GM12878 (cell line): ENCODE measurements at regions not wholly inside any gene's neighbourhood (a gene's known extent, or its start where the extent isn't known, plus 50 kb on each side); places are given as distances from the start of the nearest gene placed in this dataset.

Source experiments
- ATAC-seq: fragments of 200-7000 bp; cut with Tn5 transposase; 3 replicates; pipeline ENCODE4 v1.9.1; 2020; ENCODE audit warnings: mild to moderate bottlenecking, moderate library complexity
- BruUV-seq: library from RNA; stranded (reverse); fragments of 400-500 nt; replicated peaks from 2 replicates; lab custom pipeline; 2021; lab: Mats Ljungman, UMichigan
- CTCF ChIA-PET: fragments of 300-600 bp; sonication (Branson Sonifier 250); formaldehyde crosslinking; extraction: SDS; loops from one replicate; lab custom pipeline; 2021; ENCODE audit warnings: inconsistent platforms; lab: Yijun Ruan, JAX
- POLR2A ChIA-PET: fragments of 350-600 bp; formaldehyde crosslinking; extraction: SDS; loops from one replicate; lab custom pipeline; 2021; ENCODE audit warnings: inconsistent platforms; lab: Charles Lee
- RAD21 ChIA-PET: fragments of 300-600 bp; sonication (Branson Sonifier 250); formaldehyde crosslinking; loops from one replicate; lab custom pipeline; 2023; ENCODE audit warnings: antibody characterized with exemption; ENCODE audit not compliant: unreplicated experiment; lab: Charles Lee
- SMC1A ChIA-PET: fragments of 300-600 bp; sonication (Branson Sonifier 250); formaldehyde crosslinking; loops from one replicate; lab custom pipeline; 2023; ENCODE audit not compliant: unreplicated experiment, uncharacterized antibody; lab: Charles Lee
- DNase-seq: peaks from one replicate; pipeline ENCODE4 v3.0.0-alpha.2; 2011; ENCODE audit warnings: low read depth, low spot score
- FAIRE-seq: peaks from 3 replicates; lab custom pipeline; 2011; peaks lifted over from hg19 to GRCh38; lab: Jason Lieb, UNC
- H2AFZ ChIP-seq: 2 replicates; pipeline ENCODE4 v1.6.0; 2011; ENCODE audit warnings: low read depth, low read length, control low read depth; ENCODE audit not compliant: control insufficient read depth
- H3K27ac ChIP-seq: 2 replicates; pipeline ENCODE4 v1.5.1; 2011; ENCODE audit warnings: control low read depth; ENCODE audit not compliant: control insufficient read depth, insufficient read depth
- H3K27me3 ChIP-seq, 2 experiments: replicated peaks in 1 of 2; 2 replicates each; pipeline versions ENCODE4 v1.6.0 to v1.6.1; 2011; ENCODE audit warnings: low read length in 1 of 2; ENCODE audit not compliant: control insufficient read depth in 2 of 2, insufficient read depth in 2 of 2
- H3K36me3 ChIP-seq, 2 experiments: 2 replicates each; pipeline ENCODE4 v1.5.1; 2011; ENCODE audit warnings: low read length in 1 of 2; ENCODE audit not compliant: control insufficient read depth in 2 of 2, insufficient read depth in 2 of 2
- H3K4me1 ChIP-seq: 2 replicates; pipeline ENCODE4 v1.6.1; 2011; ENCODE audit warnings: mild to moderate bottlenecking, low read length, moderate library complexity, mixed read lengths; ENCODE audit not compliant: control insufficient read depth, insufficient read depth
- H3K4me2 ChIP-seq: 2 replicates; pipeline ENCODE4 v1.6.0; 2011; ENCODE audit warnings: control low read depth; ENCODE audit not compliant: control insufficient read depth, insufficient read depth
- H3K4me3 ChIP-seq: fragments of 200-600 bp; sonication (generic); 2 replicates; pipeline ENCODE4 v1.5.1; 2016
- H3K79me2 ChIP-seq: 2 replicates; pipeline ENCODE4 v1.6.0; 2011; ENCODE audit warnings: low read length; ENCODE audit not compliant: control insufficient read depth, insufficient read depth
- H3K9ac ChIP-seq: 2 replicates; pipeline ENCODE4 v1.8.0; 2011; ENCODE audit warnings: low read length, control low read depth, mixed read lengths; ENCODE audit not compliant: control insufficient read depth, insufficient read depth
- H3K9me3 ChIP-seq: replicated peaks from 3 replicates; pipeline ENCODE4 v1.5.1; 2011; ENCODE audit warnings: mild to moderate bottlenecking, low read length; ENCODE audit not compliant: control insufficient read depth, insufficient read depth
- H4K20me1 ChIP-seq: 2 replicates; pipeline ENCODE4 v1.6.0; 2011; ENCODE audit not compliant: control insufficient read depth, insufficient read depth
- BCL11A ChIP-seq: IDR thresholded peaks from 2 replicates; pipeline ENCODE4 v1.6.1; 2011; ENCODE audit warnings: low read depth, low read length
- CREB1 ChIP-seq: IDR thresholded peaks from 2 replicates; pipeline ENCODE4 v1.6.1; 2012; ENCODE audit warnings: low read depth, mild to moderate bottlenecking, inconsistent platforms
- CREM ChIP-seq: IDR thresholded peaks from 2 replicates; pipeline ENCODE4 v1.6.1; 2014; ENCODE audit warnings: antibody characterized with exemption, low read depth
- CTCF ChIP-seq, 3 experiments: IDR thresholded peaks in 2 of 3; conservative IDR thresholded peaks in 1 of 3; 2 replicates each; pipeline ENCODE4 v1.5.1; 2011; ENCODE audit warnings: low read depth in 3 of 3, low read length in 3 of 3, mild to moderate bottlenecking in 3 of 3, control low read depth in 2 of 3, moderate library complexity in 2 of 3, inconsistent platforms in 1 of 3, mixed read lengths in 1 of 3; ENCODE audit not compliant: control insufficient read depth in 2 of 3, insufficient read depth in 1 of 3; ENCODE audit errors: extremely low read depth in 1 of 3
- EZH2 ChIP-seq: IDR thresholded peaks from 2 replicates; pipeline ENCODE4 v1.6.1; 2012; ENCODE audit warnings: low read depth, mild to moderate bottlenecking, control low read depth, inconsistent platforms, low read length, borderline replicate concordance; ENCODE audit not compliant: control insufficient read depth
- MAX ChIP-seq: IDR thresholded peaks from 2 replicates; pipeline ENCODE4 v1.6.1; 2012; ENCODE audit warnings: low read depth, low read length, improper control_type of control experiment
- MTA2 ChIP-seq: fragments of 450-650 bp; IDR thresholded peaks from 2 replicates; pipeline ENCODE4 v1.6.1; 2016; ENCODE audit warnings: low read depth, mild to moderate bottlenecking, moderate library complexity
- NKRF ChIP-seq: fragments of 450-650 bp; conservative IDR thresholded peaks from 2 replicates; pipeline ENCODE4 v1.6.1; 2017; ENCODE audit warnings: mild to moderate bottlenecking, moderate library complexity
- NRF1 ChIP-seq: conservative IDR thresholded peaks from 2 replicates; pipeline ENCODE4 v1.6.1; 2011; ENCODE audit warnings: mild to moderate bottlenecking, low read depth, low read length, improper control_type of control experiment
- PBX3 ChIP-seq: IDR thresholded peaks from 2 replicates; pipeline ENCODE4 v1.6.1; 2011; ENCODE audit warnings: mild to moderate bottlenecking, low read depth, low read length, moderate library complexity; ENCODE audit not compliant: insufficient replicate concordance
- RELA ChIP-seq: fragments of 450-650 bp; IDR thresholded peaks from 2 replicates; pipeline ENCODE4 v1.8.0; 2014; ENCODE audit warnings: borderline replicate concordance; ENCODE audit not compliant: partially characterized antibody
- SMAD5 ChIP-seq: IDR thresholded peaks from 2 replicates; pipeline ENCODE4 v1.6.1; 2016; ENCODE audit warnings: antibody characterized with exemption, low read depth
- TARDBP ChIP-seq: IDR thresholded peaks from 2 replicates; pipeline ENCODE4 v1.6.1; 2016; ENCODE audit warnings: borderline replicate concordance
- TCF3 ChIP-seq: IDR thresholded peaks from 2 replicates; pipeline ENCODE4 v1.6.1; 2012; ENCODE audit warnings: low read depth, mild to moderate bottlenecking, low read length, borderline replicate concordance; ENCODE audit not compliant: insufficient read depth
- YBX1 ChIP-seq: fragments of 450-650 bp; IDR thresholded peaks from 2 replicates; pipeline ENCODE4 v1.6.1; 2016; ENCODE audit warnings: antibody characterized with exemption
- YY1 ChIP-seq: IDR thresholded peaks from 2 replicates; pipeline ENCODE4 v1.6.1; 2011; ENCODE audit warnings: low read depth, mild to moderate bottlenecking, low read length
- WGBS: methylation state at CpG from one replicate; pipeline ENCODE4 v1.1.6; 2016; ENCODE audit warnings: low lambda C conversion rate; ENCODE audit not compliant: insufficient replicate concordance, insufficient coverage; ENCODE audit errors: missing lambda C conversion rate; 5-methylcytosine and 5-hydroxymethylcytosine counted together
- in situ Hi-C: fragments of 300-500 bp; cut with MboI; formaldehyde crosslinking; loops from 9 replicates; pipeline ENCODE4 v1.14.3; 2018; ENCODE audit warnings: mixed read lengths
- intact Hi-C: fragments of 100-400 bp; cut with micrococcal nuclease; formaldehyde crosslinking; loops from one replicate; pipeline ENCODE4 v1.14.2; 2022; ENCODE audit not compliant: unreplicated experiment

- RAD21 ChIA-PET = no interaction called here
- CTCF ChIA-PET = no interaction called here
- no TSS peak for BruUV-seq
- H3K27ac ChIP-seq = no peak overlapping the region
- no peaks in the 10 kb centered on the region for H3K36me3 ChIP-seq
- no peak overlapping the region for H3K9ac ChIP-seq
- H3K4me2 ChIP-seq = no peak overlapping the region
- no peaks in the 10 kb centered on the region for H3K4me1 ChIP-seq
- H3K9me3 ChIP-seq = no peaks in the 10 kb centered on the region
- in situ Hi-C loops (no loop called here), intact Hi-C loops (no loop called here)
- POLR2A ChIA-PET = no interaction called here
- no peaks in the 10 kb centered on the region for H3K79me2 ChIP-seq
- H3K4me3 ChIP-seq = no peak overlapping the region
- FAIRE-seq (no peak), DNase-seq (no peak), ATAC-seq (no peak; the same call in 2 of the 3 replicates)
- peaks cover 0 to 2% of the 10 kb centered on the region in 2 experiments; a peak in 1 of 4 replicates for H3K27me3 ChIP-seq
- no peaks in the 10 kb centered on the region for H4K20me1 ChIP-seq
- H2AFZ ChIP-seq = no peak overlapping the region
- SMC1A ChIA-PET = no interaction called here
- WGBS = 51% methylated on average over 16 of the region's 16 CpGs
- TF ChIP-seq SMAD5 = no peak
- no peak for TF ChIP-seq CREB1
- TF ChIP-seq NKRF = no peak
- no peak for TF ChIP-seq MTA2
- TF ChIP-seq BCL11A = no peak
- no peak for TF ChIP-seq YBX1
- no peak for TF ChIP-seq NRF1
- no peak for TF ChIP-seq RELA
- no peak for TF ChIP-seq EZH2
- no peak for TF ChIP-seq TCF3
- TF ChIP-seq YY1 = no peak
- TF ChIP-seq CREM = no peak
- no peak for TF ChIP-seq PBX3
- TF ChIP-seq CTCF (IDR thresholded peaks at IDR 0.05 in 2 of 3, conservative IDR thresholded peaks at IDR 0.05 in 1 of 3; ENCODE audit: control insufficient read depth in 2 of 3, extremely low read depth in 1 of 3, insufficient read depth in 1 of 3, low read depth in 3 of 3, low read length in 3 of 3) = no peak
- TF ChIP-seq TARDBP = no peak
- TF ChIP-seq MAX = no peak
Observed at GRCh38 chr20:50356962-50357782, 153.0 kb upstream of the PTPN1 start.
